K562 (cell line): ENCODE measurements at regions not wholly inside any gene's neighbourhood (a gene's known extent, or its start where the extent isn't known, plus 50 kb on each side); places are given as distances from the start of the nearest gene placed in this dataset.

ENCODE experiments used
- ATAC-seq: fragments of 200-7000 bp; cut with Tn5 transposase; 3 replicates; pipeline ENCODE4 v1.9.1; 2020; ENCODE audit warnings: moderate library complexity
- BruUV-seq: library from RNA; stranded (reverse); fragments of 400-500 nt; replicated peaks from 2 replicates; lab custom pipeline; 2021; lab: Mats Ljungman, UMichigan
- CTCF ChIA-PET: fragments of 300-600 bp; formaldehyde crosslinking; extraction: SDS; loops from one replicate; lab custom pipeline; 2021; ENCODE audit warnings: low intra/inter-chr PET ratio; lab: Yijun Ruan, JAX
- POLR2A ChIA-PET: fragments of 300-600, 350-650 bp; sonication (Branson Sonifier 250); formaldehyde crosslinking; extraction: SDS; loops from one replicate; lab custom pipeline; 2021; ENCODE audit warnings: antibody characterized with exemption, inconsistent platforms; lab: Yijun Ruan, JAX
- DNase-seq, 4 experiments: peaks; one replicate each; pipeline versions ENCODE4 v3.0.0 to v3.0.0-alpha.2; 2011 to 2018; ENCODE audit warnings: low spot score in 3 of 4, mixed read lengths in 3 of 4; ENCODE audit errors: extremely low read depth in 1 of 4
- FAIRE-seq: peaks from 2 replicates; lab custom pipeline; 2011; peaks lifted over from hg19 to GRCh38; lab: Jason Lieb, UNC
- H2AFZ ChIP-seq: 2 replicates; pipeline ENCODE4 v1.6.0; 2011; ENCODE audit warnings: low read depth, low read length, control low read depth, inconsistent platforms
- H3K27ac ChIP-seq: fragments of 200-600 bp; 3 replicates; pipeline ENCODE4 v1.8.0; 2011; ENCODE audit warnings: low read depth, mild to moderate bottlenecking, control low read depth, inconsistent platforms, low read length, moderate library complexity, mixed read lengths; ENCODE audit errors: extremely low read depth
- H3K27me3 ChIP-seq, 2 experiments: fragments of 300-600 bp in 1 of 2; 2 replicates in 1 of 2; 3 replicates in 1 of 2; pipeline versions ENCODE4 v1.6.0 to v1.8.0; 2011; ENCODE audit warnings: inconsistent platforms in 2 of 2, low read length in 2 of 2, mild to moderate bottlenecking in 1 of 2, mixed read lengths in 1 of 2, moderate library complexity in 1 of 2; ENCODE audit not compliant: control insufficient read depth in 2 of 2, insufficient read depth in 2 of 2
- H3K36me3 ChIP-seq: fragments of 300-600 bp; 3 replicates; pipeline ENCODE4 v1.8.0; 2011; ENCODE audit warnings: mild to moderate bottlenecking, low read length, inconsistent platforms; ENCODE audit not compliant: control insufficient read depth, insufficient read depth
- H3K4me1 ChIP-seq, 2 experiments: fragments of 200-600 bp in 1 of 2; replicated peaks in 1 of 2; 2 replicates in 1 of 2; 3 replicates in 1 of 2; pipeline versions ENCODE4 v1.5.1 to v1.8.0; 2011; ENCODE audit warnings: inconsistent platforms in 2 of 2, low read length in 2 of 2, mild to moderate bottlenecking in 1 of 2, mixed read lengths in 1 of 2, moderate library complexity in 1 of 2; ENCODE audit not compliant: control insufficient read depth in 2 of 2, insufficient read depth in 2 of 2
- H3K4me2 ChIP-seq: 2 replicates; pipeline ENCODE4 v1.6.1; 2011; ENCODE audit warnings: low read length, control low read depth, inconsistent platforms, mixed read lengths; ENCODE audit not compliant: insufficient read depth
- H3K4me3 ChIP-seq: fragments of 200-600 bp; sonication (generic), shearing (Covaris generic); 2 replicates; pipeline ENCODE4 v1.5.1; 2016; ENCODE audit warnings: control low read depth, inconsistent platforms
- H3K79me2 ChIP-seq: fragments of 200-600 bp; 3 replicates; pipeline ENCODE4 v1.8.0; 2011; ENCODE audit warnings: low read length, inconsistent platforms; ENCODE audit not compliant: control insufficient read depth, insufficient read depth
- H3K9ac ChIP-seq, 2 experiments: 2 replicates each; pipeline versions ENCODE4 v1.6.0 to v1.6.1; 2011; ENCODE audit warnings: low read depth in 2 of 2, low read length in 2 of 2, control low read depth in 1 of 2, inconsistent platforms in 1 of 2, mild to moderate bottlenecking in 1 of 2, mixed read lengths in 1 of 2; ENCODE audit not compliant: insufficient read depth in 1 of 2
- H3K9me1 ChIP-seq: one replicate; pipeline ENCODE4 v1.6.0; 2011; ENCODE audit warnings: inconsistent platforms, mild to moderate bottlenecking, low read length, moderate library complexity; ENCODE audit not compliant: control insufficient read depth, insufficient read depth
- H3K9me3 ChIP-seq: replicated peaks from 2 replicates; pipeline ENCODE4 v1.5.1; 2011; ENCODE audit warnings: low read depth, low read length, inconsistent platforms; ENCODE audit not compliant: control insufficient read depth, insufficient read depth
- H4K20me1 ChIP-seq: replicated peaks from 2 replicates; pipeline ENCODE4 v1.6.1; 2011; ENCODE audit warnings: low read length, inconsistent platforms, mixed read lengths; ENCODE audit not compliant: control insufficient read depth, insufficient read depth
- BMI1 ChIP-seq: fragments of 150-350 bp; IDR thresholded peaks from 2 replicates; pipeline ENCODE4 v1.6.1; 2014; ENCODE audit warnings: low read length
- CCAR2 ChIP-seq: fragments of 200-400 bp; formaldehyde crosslinking; IDR thresholded peaks from 2 replicates; pipeline ENCODE4 v1.6.1; 2017; ENCODE audit warnings: mild to moderate bottlenecking, low read depth, low read length
- MTA3 ChIP-seq: fragments of 450-650 bp; formaldehyde crosslinking; IDR thresholded peaks from 2 replicates; pipeline ENCODE4 v1.6.1; 2017; ENCODE audit warnings: mild to moderate bottlenecking, borderline replicate concordance
- NCOA2 ChIP-seq, 2 experiments: fragments of 450-650 bp; IDR thresholded peaks; 2 replicates each; pipeline ENCODE4 v1.6.1; 2018; ENCODE audit warnings: mild to moderate bottlenecking in 2 of 2, moderate library complexity in 1 of 2; ENCODE audit not compliant: partially characterized antibody in 2 of 2
- NR1H2 ChIP-seq: sonication (generic); formaldehyde crosslinking; IDR thresholded peaks from 2 replicates; pipeline ENCODE4 v1.4.0; 2020; ENCODE audit warnings: mild to moderate bottlenecking, missing genetic modification reagents
- SIX5 ChIP-seq, 2 experiments: IDR thresholded peaks; 2 replicates each; pipeline ENCODE4 v1.6.1; 2011; ENCODE audit warnings: low read length in 2 of 2, borderline replicate concordance in 1 of 2, low read depth in 1 of 2, mild to moderate bottlenecking in 1 of 2, moderate library complexity in 1 of 2; ENCODE audit not compliant: insufficient read depth in 1 of 2
- ZFP1 ChIP-seq: fragments of 450-650 bp; formaldehyde crosslinking; IDR thresholded peaks from 2 replicates; pipeline ENCODE4 v1.4.0; 2020; ENCODE audit warnings: mild to moderate bottlenecking, mixed read lengths
- ZNF324 ChIP-seq: fragments of 250-450 bp; sonication (Bioruptor Pico); IDR thresholded peaks from 2 replicates; pipeline ENCODE4 v1.4.0; 2020; ENCODE audit warnings: mild to moderate bottlenecking
- WGBS: fragments of 100-300 bp; shearing (Covaris generic); methylation state at CpG from one replicate; pipeline ENCODE4 v1.1.6; 2016; ENCODE audit warnings: low coverage, mixed read lengths; ENCODE audit not compliant: insufficient coverage; ENCODE audit errors: missing lambda C conversion rate; 5-methylcytosine and 5-hydroxymethylcytosine counted together
- in situ Hi-C: fragments of 300-500 bp; cut with MboI; formaldehyde crosslinking; loops from 4 replicates; pipeline ENCODE4 v1.15.0; 2018; ENCODE audit warnings: inconsistent platforms, mixed read lengths
- intact Hi-C: fragments of 100-400 bp; cut with micrococcal nuclease; formaldehyde crosslinking; loops from 2 replicates; pipeline ENCODE4 v1.14.2; 2022
- TF ChIP-seq, protein P1 (sequence below): sonication (generic); IDR thresholded peaks from 2 replicates; pipeline ENCODE4 v1.6.1; 2016
- TF ChIP-seq, protein P2 (sequence below): fragments of 250-450 bp; sonication (Bioruptor Pico); IDR thresholded peaks from 2 replicates; pipeline ENCODE4 v1.8.0; 2021; ENCODE audit warnings: moderate library complexity, mild to moderate bottlenecking, inconsistent platforms
- TF ChIP-seq, protein P3 (sequence below): sonication (generic); formaldehyde crosslinking; IDR thresholded peaks from 2 replicates; pipeline ENCODE4 v1.8.1; 2023; ENCODE audit warnings: mild to moderate bottlenecking, missing genetic modification reagents

DNA sequence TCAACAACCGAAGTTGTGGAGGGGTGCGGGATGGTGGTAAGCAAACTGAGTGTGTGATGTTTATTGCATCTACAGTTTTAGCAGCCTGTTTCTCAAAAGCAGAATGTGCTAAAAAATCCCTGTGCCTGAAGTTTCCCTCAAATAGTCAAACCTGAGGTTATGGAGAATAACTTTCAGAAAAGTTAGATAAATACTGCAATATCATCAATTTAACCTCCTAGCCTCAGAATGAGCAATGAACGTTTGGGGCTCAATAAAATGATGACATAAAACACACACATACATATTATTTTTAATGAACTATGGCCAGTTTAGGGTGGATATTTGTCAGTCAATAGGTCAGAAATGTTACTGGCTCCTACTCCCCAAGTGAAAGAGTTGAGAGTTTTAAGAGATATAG lies 201.6 kb downstream of the SEMA6D start (continued):
- no peak for TF ChIP-seq SIX5 (IDR thresholded peaks at IDR 0.05; ENCODE audit: borderline replicate concordance in 1 of 2, insufficient read depth in 1 of 2, low read depth in 1 of 2, low read length in 2 of 2)
- TF ChIP-seq, protein P1, sequence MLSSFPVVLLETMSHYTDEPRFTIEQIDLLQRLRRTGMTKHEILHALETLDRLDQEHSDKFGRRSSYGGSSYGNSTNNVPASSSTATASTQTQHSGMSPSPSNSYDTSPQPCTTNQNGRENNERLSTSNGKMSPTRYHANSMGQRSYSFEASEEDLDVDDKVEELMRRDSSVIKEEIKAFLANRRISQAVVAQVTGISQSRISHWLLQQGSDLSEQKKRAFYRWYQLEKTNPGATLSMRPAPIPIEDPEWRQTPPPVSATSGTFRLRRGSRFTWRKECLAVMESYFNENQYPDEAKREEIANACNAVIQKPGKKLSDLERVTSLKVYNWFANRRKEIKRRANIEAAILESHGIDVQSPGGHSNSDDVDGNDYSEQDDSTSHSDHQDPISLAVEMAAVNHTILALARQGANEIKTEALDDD: no peak
- no peak for TF ChIP-seq ZFP1 (CRISPR knock-in tag)
- no peak for TF ChIP-seq MTA3
- no peak for TF ChIP-seq BMI1
- TF ChIP-seq NR1H2 (CRISPR knock-in tag): no peak
- TF ChIP-seq CCAR2: no peak
- no peak for TF ChIP-seq NCOA2 (IDR thresholded peaks at IDR 0.05; ENCODE audit: partially characterized antibody in 2 of 2)

DNA sequence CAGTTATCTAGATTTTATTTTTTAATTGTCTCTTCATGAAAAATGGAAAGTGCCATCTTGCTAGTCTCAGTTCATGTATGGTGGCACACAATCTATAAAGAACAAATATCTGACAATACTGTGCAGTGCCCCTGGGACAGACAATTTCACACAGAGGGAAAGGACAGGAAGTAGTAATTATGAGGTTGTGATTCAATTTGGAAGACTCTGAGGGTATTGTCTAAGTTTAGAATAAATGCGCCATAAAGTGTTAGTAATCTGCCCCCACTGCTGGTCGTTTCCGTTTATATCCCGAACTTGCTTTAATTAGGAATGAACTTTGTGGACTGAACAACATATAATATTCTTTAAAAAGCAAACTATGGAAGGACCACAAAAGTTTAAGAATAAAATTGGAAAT lies 196.4 kb upstream of the SLC24A5 start:
- H3K79me2 ChIP-seq: no peaks in the 10 kb centered on the region
- no peak for TF ChIP-seq ZNF324 (CRISPR knock-in tag)
- TF ChIP-seq, protein P2, sequence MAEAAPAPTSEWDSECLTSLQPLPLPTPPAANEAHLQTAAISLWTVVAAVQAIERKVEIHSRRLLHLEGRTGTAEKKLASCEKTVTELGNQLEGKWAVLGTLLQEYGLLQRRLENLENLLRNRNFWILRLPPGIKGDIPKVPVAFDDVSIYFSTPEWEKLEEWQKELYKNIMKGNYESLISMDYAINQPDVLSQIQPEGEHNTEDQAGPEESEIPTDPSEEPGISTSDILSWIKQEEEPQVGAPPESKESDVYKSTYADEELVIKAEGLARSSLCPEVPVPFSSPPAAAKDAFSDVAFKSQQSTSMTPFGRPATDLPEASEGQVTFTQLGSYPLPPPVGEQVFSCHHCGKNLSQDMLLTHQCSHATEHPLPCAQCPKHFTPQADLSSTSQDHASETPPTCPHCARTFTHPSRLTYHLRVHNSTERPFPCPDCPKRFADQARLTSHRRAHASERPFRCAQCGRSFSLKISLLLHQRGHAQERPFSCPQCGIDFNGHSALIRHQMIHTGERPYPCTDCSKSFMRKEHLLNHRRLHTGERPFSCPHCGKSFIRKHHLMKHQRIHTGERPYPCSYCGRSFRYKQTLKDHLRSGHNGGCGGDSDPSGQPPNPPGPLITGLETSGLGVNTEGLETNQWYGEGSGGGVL: no peak
- TF ChIP-seq, protein P3, sequence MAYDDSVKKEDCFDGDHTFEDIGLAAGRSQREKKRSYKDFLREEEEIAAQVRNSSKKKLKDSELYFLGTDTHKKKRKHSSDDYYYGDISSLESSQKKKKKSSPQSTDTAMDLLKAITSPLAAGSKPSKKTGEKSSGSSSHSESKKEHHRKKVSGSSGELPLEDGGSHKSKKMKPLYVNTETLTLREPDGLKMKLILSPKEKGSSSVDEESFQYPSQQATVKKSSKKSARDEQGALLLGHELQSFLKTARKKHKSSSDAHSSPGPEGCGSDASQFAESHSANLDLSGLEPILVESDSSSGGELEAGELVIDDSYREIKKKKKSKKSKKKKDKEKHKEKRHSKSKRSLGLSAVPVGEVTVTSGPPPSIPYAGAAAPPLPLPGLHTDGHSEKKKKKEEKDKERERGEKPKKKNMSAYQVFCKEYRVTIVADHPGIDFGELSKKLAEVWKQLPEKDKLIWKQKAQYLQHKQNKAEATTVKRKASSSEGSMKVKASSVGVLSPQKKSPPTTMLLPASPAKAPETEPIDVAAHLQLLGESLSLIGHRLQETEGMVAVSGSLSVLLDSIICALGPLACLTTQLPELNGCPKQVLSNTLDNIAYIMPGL (CRISPR knock-in tag): no peak

More for the DNA sequence above, 196.4 kb upstream of the SLC24A5 start:
- CTCF ChIA-PET: no interaction called here
- Histone ChIP-seq H3K4me3 (no peak overlapping the region), H3K36me3 (no peaks in the 10 kb centered on the region), H3K9me3 (no peaks in the 10 kb centered on the region), H3K27me3 (no peaks in the 10 kb centered on the region), H3K9me1 (no peaks in the 10 kb centered on the region), H3K9ac (no peak overlapping the region), H4K20me1 (no peaks in the 10 kb centered on the region), H3K4me1 (no peaks in the 10 kb centered on the region), H3K27ac (no peak overlapping the region), H2AFZ (no peak overlapping the region), H3K4me2 (no peak overlapping the region)
- no peak for DNase-seq
- FAIRE-seq: no peak
- POLR2A ChIA-PET: no interaction called here
- in situ Hi-C loops: no loop called here
- WGBS: 0% methylated on average over 4 of the region's 4 CpGs
- ATAC-seq: no peak
- intact Hi-C loops: no loop called here
- no TSS peak for BruUV-seq
